GM21529 (cell line): ENCODE measurements at regions not wholly inside any gene's neighbourhood (a gene's known extent, or its start where the extent isn't known, plus 50 kb on each side); places are given as distances from the start of the nearest gene placed in this dataset.

ENCODE experiments used
- ATAC-seq: cut with Tn5 transposase; IDR thresholded peaks from one replicate; pipeline ENCODE4 v1.9.1; 2021; ENCODE audit not compliant: unreplicated experiment

- ATAC-seq = no peak
These were observed 261.6 kb downstream of the VPS13C start for GRCh38 chr15:61798631-61799030.

DNA sequence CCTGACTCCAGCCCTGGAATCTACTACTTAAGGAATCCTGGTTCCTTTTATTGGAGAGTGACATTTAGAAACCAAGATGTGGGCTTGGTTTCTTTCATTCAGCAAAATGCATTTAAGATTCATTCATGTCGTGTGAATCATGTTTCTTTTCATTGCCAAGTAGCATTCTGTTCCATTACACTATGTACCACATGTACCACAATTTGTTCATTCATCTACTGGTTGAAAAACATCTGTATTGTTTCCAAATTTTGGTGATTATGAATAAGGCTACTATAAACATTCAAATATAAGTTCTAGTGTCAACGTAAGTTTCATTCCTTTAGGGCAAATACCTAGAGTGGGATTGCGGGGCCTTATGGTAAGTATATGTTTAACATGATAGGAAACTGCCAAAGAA is 264.2 kb downstream of the VPS13C start:
- no peak for ATAC-seq

- ATAC-seq = no peak
These were observed 265.4 kb downstream of the VPS13C start for GRCh38 chr15:61794881-61795280.

- no peak for ATAC-seq
These were observed 266.0 kb downstream of the VPS13C start for GRCh38 chr15:61794276-61794675.

GRCh38 chr15:61784734-61785133 is 275.5 kb downstream of the VPS13C start:
- no peak for ATAC-seq

DNA sequence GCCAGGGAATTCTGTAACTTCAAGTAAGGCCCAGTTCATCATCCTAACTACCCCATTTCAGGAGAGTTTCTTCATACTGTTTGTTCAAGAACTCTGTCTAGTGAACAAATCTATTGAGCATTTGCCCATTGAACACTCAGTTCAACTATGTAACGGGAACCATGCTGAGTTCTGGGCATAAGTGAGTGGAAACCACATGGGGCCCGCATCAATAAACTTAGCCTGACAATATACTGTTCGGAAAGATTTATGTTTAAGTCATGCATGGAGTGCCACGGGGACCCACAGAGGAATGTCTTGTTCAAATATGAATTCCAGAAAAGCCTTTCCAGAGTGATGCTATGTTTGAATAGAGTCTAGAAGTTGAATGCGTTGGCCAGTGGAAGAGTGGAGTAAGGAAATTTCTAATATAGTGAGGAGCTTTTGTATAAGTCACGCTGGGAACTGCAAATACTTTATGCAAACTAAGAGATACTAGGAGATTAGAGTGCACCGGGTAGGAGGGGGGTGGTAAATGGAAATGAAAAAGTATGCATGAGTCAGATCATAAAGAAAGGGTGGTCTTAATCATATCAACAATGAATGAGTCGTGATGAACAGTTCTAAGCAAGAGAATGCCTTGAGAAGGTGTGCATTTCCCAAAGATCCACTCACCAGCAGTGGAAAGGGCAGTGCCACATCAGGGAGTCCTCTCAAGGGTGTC is 279.8 kb downstream of the VPS13C start:
- ATAC-seq = no peak

DNA sequence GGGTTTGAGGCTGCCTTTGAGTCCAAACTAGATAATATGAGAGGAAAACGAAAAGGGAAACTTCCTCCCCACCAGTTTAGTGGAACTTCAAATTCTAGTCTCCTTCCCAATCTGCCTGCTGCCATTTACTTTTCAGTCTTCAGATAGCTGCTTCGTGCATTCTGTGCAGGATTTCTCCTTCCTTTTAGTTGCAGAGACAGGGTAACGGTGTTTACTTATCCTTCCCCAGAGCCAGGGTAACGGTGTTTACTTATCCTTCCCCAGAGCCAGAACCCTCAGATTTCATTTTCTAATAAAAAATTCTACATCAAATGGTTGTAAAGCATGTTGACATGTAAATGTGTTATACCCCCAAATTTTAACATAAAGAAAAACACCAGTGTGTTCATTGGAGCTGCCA is 282.6 kb downstream of the VPS13C start:
- no peak for ATAC-seq

- no peak for ATAC-seq
These were observed 290.7 kb downstream of the VPS13C start for GRCh38 chr15:61769557-61769956.

- no peak for ATAC-seq
These were observed 292.1 kb downstream of the VPS13C start for GRCh38 chr15:61768131-61768530.

DNA sequence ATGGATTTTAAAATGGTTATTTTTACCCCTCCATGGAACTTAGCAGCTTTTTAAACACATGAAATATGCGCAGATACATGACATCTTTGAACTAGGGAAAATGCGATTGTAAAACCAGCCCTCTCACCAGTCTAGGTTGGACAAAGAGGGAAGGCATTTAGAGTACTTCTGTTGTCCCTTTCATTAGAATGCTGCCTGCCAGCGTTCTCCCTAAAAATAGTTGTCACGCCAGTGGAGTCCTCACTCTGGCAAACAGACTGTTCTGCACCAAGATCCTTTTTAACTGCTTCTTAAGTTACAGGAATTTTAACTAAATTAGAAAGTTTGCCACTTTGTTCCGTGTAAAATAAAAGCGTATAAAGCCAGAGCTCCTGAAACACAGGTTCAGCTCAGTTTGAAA is 295.3 kb downstream of the VPS13C start:
- ATAC-seq = no peak

- ATAC-seq = no peak
These were observed 296.1 kb downstream of the VPS13C start for GRCh38 chr15:61764141-61764540.

DNA sequence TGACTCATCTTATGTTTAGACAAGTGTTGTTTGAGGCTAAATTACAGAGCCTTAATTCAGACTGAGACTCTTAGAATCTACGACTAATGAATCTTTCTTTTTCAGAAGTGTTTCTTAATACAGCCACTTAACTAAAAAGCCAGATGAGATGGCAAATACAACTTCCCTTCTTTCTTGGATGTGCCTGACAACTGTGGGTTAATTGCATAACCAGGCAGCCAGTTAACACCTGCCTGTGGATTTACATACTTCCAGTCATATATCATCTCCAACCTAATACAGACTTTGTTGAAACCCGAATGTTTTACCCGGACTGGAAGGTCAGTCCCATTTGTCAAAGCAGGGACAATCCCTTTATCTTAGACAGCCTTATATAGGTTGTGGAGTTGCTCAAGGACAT is 297.6 kb downstream of the VPS13C start:
- no peak for ATAC-seq

- ATAC-seq = no peak
These were observed 300.6 kb downstream of the VPS13C start for GRCh38 chr15:61759639-61760038.

DNA sequence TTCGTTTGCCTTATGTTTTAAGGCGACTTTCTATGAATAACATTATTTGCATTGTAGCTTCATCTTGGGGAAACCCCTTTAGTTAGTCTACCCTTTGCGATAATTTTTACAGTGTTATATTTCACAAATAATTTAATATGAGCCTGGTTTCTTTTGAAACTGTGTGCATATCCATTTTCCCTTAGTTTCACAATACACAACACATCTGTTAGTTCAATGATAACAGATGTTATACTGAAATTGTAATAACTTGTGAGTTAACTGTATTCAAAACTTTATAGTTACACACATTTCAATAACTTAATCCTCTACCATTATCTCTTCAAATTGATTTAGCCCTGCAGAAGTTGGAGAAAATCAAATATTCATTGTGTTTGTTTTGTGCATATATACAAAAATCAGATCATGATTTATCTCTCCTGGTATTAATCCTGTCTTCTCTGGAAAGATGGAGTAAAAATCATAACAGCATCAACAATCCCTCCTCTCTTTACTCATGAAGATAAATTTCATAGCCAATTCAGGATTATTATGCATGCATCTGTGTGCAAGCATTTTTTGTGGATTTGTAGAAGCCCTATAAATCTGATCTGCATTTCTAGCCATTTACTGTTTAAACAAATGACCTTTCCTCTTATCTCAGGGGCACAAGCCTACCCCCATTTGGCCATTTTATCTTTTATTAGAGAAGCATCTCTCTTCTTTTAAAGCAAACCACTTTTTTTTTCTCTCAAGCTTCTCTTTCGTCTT is 304.0 kb downstream of the VPS13C start:
- no peak for ATAC-seq

DNA sequence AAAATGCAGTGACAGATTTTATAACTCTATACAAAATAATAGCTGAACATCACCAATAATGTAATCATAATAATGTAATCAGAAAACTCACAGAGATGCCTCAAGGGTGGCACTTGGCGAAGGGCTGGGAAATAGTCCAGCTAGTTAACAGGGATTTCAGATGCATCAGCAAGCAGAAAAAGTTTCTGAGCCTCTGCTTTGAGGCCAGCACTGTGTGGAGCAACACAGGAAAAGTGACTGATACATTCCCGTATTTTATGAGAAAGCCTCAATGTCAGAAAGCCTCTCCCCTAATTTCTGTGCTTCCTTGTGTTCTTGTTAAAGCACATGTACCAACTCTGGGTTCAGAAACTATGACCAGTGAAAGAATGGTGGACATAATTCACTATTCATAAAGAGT is 304.8 kb downstream of the VPS13C start:
- no peak for ATAC-seq

- no peak for ATAC-seq
These were observed 307.1 kb downstream of the VPS13C start for GRCh38 chr15:61753018-61753710.

- ATAC-seq = no peak
These were observed 308.2 kb downstream of the VPS13C start for GRCh38 chr15:61752001-61752400.

GRCh38 chr15:61750271-61751084 is 309.8 kb downstream of the VPS13C start:
- no peak for ATAC-seq

DNA sequence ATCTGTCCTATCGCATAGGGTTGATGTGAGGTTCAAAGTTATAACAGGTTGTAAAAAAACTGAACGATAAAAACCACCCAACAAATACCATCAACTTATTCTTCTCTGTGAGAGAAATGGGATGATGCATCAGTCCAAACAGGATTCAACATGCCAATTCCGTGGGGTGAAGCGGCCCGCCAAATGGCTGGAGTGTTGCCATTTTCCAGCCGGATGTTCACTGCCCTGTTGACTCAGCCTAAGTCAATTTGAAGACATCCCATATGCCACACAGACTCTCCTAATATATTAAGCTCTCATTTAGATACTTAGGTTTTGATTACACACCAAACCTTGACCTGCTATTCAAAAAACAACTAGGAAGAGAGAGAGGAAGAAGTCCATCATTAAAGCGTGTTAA is 311.1 kb downstream of the VPS13C start:
- ATAC-seq = no peak

- ATAC-seq = no peak
These were observed 311.7 kb downstream of the VPS13C start for GRCh38 chr15:61748529-61748928.

DNA sequence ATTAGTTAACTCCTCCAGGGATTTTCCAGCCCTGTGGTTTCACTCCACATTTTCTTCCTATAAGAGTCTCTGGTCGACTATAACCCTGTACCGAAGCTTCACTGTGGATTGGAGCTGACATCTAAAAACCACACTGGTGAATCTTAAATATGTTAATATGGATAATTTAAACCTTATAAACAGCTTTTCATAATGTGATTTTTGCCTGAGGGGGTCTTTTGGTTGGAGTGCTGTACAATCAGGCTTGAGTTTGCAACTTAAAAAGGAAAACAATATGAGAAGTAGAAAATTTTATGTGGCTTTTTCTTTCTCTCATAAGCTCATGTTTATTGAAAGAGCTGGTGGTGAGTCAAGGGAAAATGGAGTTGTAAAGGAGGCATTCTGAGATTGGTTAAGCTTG is 313.7 kb downstream of the VPS13C start:
- ATAC-seq = no peak
